ENCODE measurements at regions not wholly inside any gene's neighbourhood (a gene's known extent, or its start where the extent isn't known, plus 50 kb on each side); places are given as distances from the start of the nearest gene placed in this dataset.

- 89 to 93% (median 91%) methylated on average over 8 of the region's 8 CpGs for WGBS, 4 donors
- H3K27me3 ChIP-seq = no peaks in the 10 kb centered on the region
- no peak for DNase-seq
- no peak overlapping the region for H3K4me3 ChIP-seq
- no peaks in the 10 kb centered on the region for H3K9me3 ChIP-seq (replicated peaks in 1 of 3)
- H3K27ac ChIP-seq = no peak overlapping the region
- no peak for TF ChIP-seq POLR2A (IDR thresholded peaks at IDR 0.05)
- no peak for TF ChIP-seq CTCF (IDR thresholded peaks at IDR 0.05)
- peaks cover 0 to 5% of the 10 kb centered on the region in 2 donors for H3K4me1 ChIP-seq (replicated peaks in 1 of 2)
- H3K36me3 ChIP-seq (replicated peaks in 1 of 2) = no peaks in the 10 kb centered on the region
- intact Hi-C loops (cut with DNase I) = no loop called here
These were observed 513.7 kb upstream of the ID2 start for GRCh38 chr2:8168022-8168717.

GRCh38 chr2:8168876-8169424, 512.9 kb upstream of the ID2 start:
- H3K36me3 ChIP-seq (replicated peaks in 1 of 2) = no peaks in the 10 kb centered on the region
- no peak for TF ChIP-seq CTCF (IDR thresholded peaks at IDR 0.05)
- TF ChIP-seq POLR2A (IDR thresholded peaks at IDR 0.05) = no peak
- H3K4me3 ChIP-seq = no peak overlapping the region
- DNase-seq = no peak
- 80 to 97% (median 94%) methylated on average over 2 of the region's 2 CpGs for WGBS, 4 donors
- H3K27ac ChIP-seq = no peak overlapping the region
- intact Hi-C loops (cut with DNase I) = no loop called here
- H3K27me3 ChIP-seq = no peaks in the 10 kb centered on the region
- peaks cover 0 to 5% of the 10 kb centered on the region in 2 donors for H3K4me1 ChIP-seq (replicated peaks in 1 of 2)
- no peaks in the 10 kb centered on the region for H3K9me3 ChIP-seq (replicated peaks in 1 of 3)

GRCh38 chr2:8169443-8169842, 512.4 kb upstream of the ID2 start:
- Histone ChIP-seq H3K9me3 (replicated peaks in 1 of 3) (no peaks in the 10 kb centered on the region), H3K36me3 (replicated peaks in 1 of 2) (no peaks in the 10 kb centered on the region), H3K4me1 (replicated peaks in 1 of 2) (peaks cover 0 to 5% of the 10 kb centered on the region in 2 donors), H3K27me3 (no peaks in the 10 kb centered on the region), H3K27ac (no peak overlapping the region), H3K4me3 (no peak overlapping the region)
- 63 to 81% (median 75%) methylated on average over 3 of the region's 3 CpGs for WGBS, 4 donors
- TF ChIP-seq CTCF (IDR thresholded peaks at IDR 0.05) (no peak), POLR2A (IDR thresholded peaks at IDR 0.05) (no peak)
- intact Hi-C loops (cut with DNase I) = no loop called here
- no peak for DNase-seq

- no peak for TF ChIP-seq CTCF (IDR thresholded peaks at IDR 0.05)
- TF ChIP-seq POLR2A (IDR thresholded peaks at IDR 0.05) = no peak
- Histone ChIP-seq H3K27ac (no peak overlapping the region), H3K4me1 (replicated peaks in 1 of 2) (peaks cover 0 to 5% of the 10 kb centered on the region in 2 donors), H3K27me3 (no peaks in the 10 kb centered on the region), H3K9me3 (replicated peaks in 1 of 3) (peaks cover 0 to 8% (median 0%) of the 10 kb centered on the region in 3 donors), H3K4me3 (no peak overlapping the region), H3K36me3 (replicated peaks in 1 of 2) (no peaks in the 10 kb centered on the region)
- DNase-seq = no peak
- 55 to 66% (median 58%) methylated on average over 7 of the region's 7 CpGs for WGBS, 4 donors
- intact Hi-C loops (cut with DNase I) = no loop called here
These were observed 511.1 kb upstream of the ID2 start for GRCh38 chr2:8170552-8171327.

Measured in adrenal gland (tissue), 9 donors.